C4-2B (cell line): ENCODE measurements at regions not wholly inside any gene's neighbourhood (a gene's known extent, or its start where the extent isn't known, plus 50 kb on each side); places are given as distances from the start of the nearest gene placed in this dataset.

Experiments used
- H3K27ac ChIP-seq: fragments of 450-650 bp; 2 replicates; pipeline ENCODE4 v1.5.1; 2017
- CTCF ChIP-seq: fragments of 450-650 bp; conservative IDR thresholded peaks from 2 replicates; pipeline ENCODE4 v1.5.1; 2017; ENCODE audit warnings: mild to moderate bottlenecking
- ZFX ChIP-seq: fragments of 450-650 bp; IDR thresholded peaks from 2 replicates; pipeline ENCODE4 v1.6.1; 2017

- no peak overlapping the region for H3K27ac ChIP-seq
- TF ChIP-seq ZFX (no peak), CTCF (no peak)
Measured at GRCh38 chr1:69426401-69426800, 141.3 kb upstream of the LRRC7 start.

- TF ChIP-seq CTCF (no peak), ZFX (no peak)
- no peak overlapping the region for H3K27ac ChIP-seq
Measured at GRCh38 chr1:69433073-69433472, 134.6 kb upstream of the LRRC7 start.

- TF ChIP-seq ZFX (no peak), CTCF (no peak)
- H3K27ac ChIP-seq = no peak overlapping the region
Measured at GRCh38 chr1:69436151-69436550, 131.6 kb upstream of the LRRC7 start.

- H3K27ac ChIP-seq = no peak overlapping the region
- TF ChIP-seq ZFX = no peak
- no peak for TF ChIP-seq CTCF
Measured at GRCh38 chr1:69438056-69438795, 129.5 kb upstream of the LRRC7 start.

GRCh38 chr1:69441496-69441895 is 126.2 kb upstream of the LRRC7 start:
- no peak for TF ChIP-seq CTCF
- TF ChIP-seq ZFX = no peak
- no peak overlapping the region for H3K27ac ChIP-seq

- TF ChIP-seq CTCF = no peak
- no peak for TF ChIP-seq ZFX
- no peak overlapping the region for H3K27ac ChIP-seq
Measured at GRCh38 chr1:69451196-69451595, 116.5 kb upstream of the LRRC7 start.

GRCh38 chr1:69455718-69456117 is 112.0 kb upstream of the LRRC7 start:
- H3K27ac ChIP-seq = no peak overlapping the region
- TF ChIP-seq CTCF (no peak), ZFX (no peak)
